Stomach (tissue), 8 donors: ENCODE measurements at regions not wholly inside any gene's neighbourhood (a gene's known extent, or its start where the extent isn't known, plus 50 kb on each side); places are given as distances from the start of the nearest gene placed in this dataset.

Source experiments
- DNase-seq, 2 donors: peaks; one replicate each; pipeline versions ENCODE4 v3.0.0 to v3.0.0-alpha.2; 2013 to 2019
- H3K27ac ChIP-seq, 5 donors: fragments of 200-600 bp in 4 of 5; sonication (generic) in 4 of 5; one replicate each; pipeline ENCODE4 v1.5.1; 2013 to 2019; ENCODE audit warnings: mild to moderate bottlenecking in 1 of 5, moderate library complexity in 1 of 5
- H3K27me3 ChIP-seq, 3 donors: fragments of 200-600 bp; sonication (generic); one replicate each; pipeline ENCODE4 v1.5.1; 2017 to 2019; ENCODE audit warnings: mixed run types in 1 of 3
- H3K36me3 ChIP-seq, 4 donors: fragments of 200-600 bp; sonication (generic); 1 replicate in 3 of 4; 2 replicates in 1 of 4; pipeline ENCODE4 v1.5.1; 2016 to 2019
- H3K4me1 ChIP-seq, 4 donors: fragments of 200-600 bp; sonication (generic); one replicate each; pipeline ENCODE4 v1.5.1; 2016 to 2019
- H3K4me3 ChIP-seq, 4 donors: fragments of 200-600 bp; sonication (generic) in 3 of 4; one replicate each; pipeline ENCODE4 v1.5.1; 2016 to 2019; ENCODE audit warnings: mild to moderate bottlenecking in 1 of 4
- H3K9me3 ChIP-seq, 4 donors: fragments of 200-600 bp; sonication (generic); one replicate each; pipeline ENCODE4 v1.5.1; 2016 to 2019
- EP300 ChIP-seq: sonication (generic); formaldehyde crosslinking; IDR thresholded peaks from one replicate; pipeline ENCODE4 v1.6.1; 2017; ENCODE audit warnings: antibody characterized with exemption
- POLR2A ChIP-seq, 4 donors: fragments of 450-650 bp; IDR thresholded peaks; one replicate each; pipeline ENCODE4 v1.6.1; 2016; ENCODE audit warnings: antibody characterized with exemption in 4 of 4, control low read depth in 2 of 4, mild to moderate bottlenecking in 1 of 4, moderate library complexity in 1 of 4
- POLR2AphosphoS5 ChIP-seq, 3 donors: sonication (generic); formaldehyde crosslinking; IDR thresholded peaks; one replicate each; pipeline ENCODE4 v1.6.1; 2016; ENCODE audit warnings: antibody characterized with exemption in 3 of 3
- WGBS, 5 donors: extraction: QIAGEN DNeasy Blood & Tissue Kit in 3 of 5; methylation state at CpG; one replicate each; pipeline versions ENCODE4 v1.1.5 to v1.1.7; 2013 to 2018; 5-methylcytosine and 5-hydroxymethylcytosine counted together
- intact Hi-C: fragments of 100-400 bp; cut with DNase I; formaldehyde crosslinking; loops from one replicate; pipeline ENCODE4 v1.15.1; 2023; ENCODE audit warnings: low total_unique reads
- TF ChIP-seq, protein P1 (sequence below), 7 experiments: fragments of 450-650 bp in 4 of 7; fragments of 200-600 bp in 3 of 7; sonication (generic) in 3 of 7; IDR thresholded peaks; one replicate each; pipeline ENCODE4 v1.5.1; 2016 to 2019; ENCODE audit warnings: antibody characterized with exemption in 7 of 7, control low read depth in 2 of 7, mild to moderate bottlenecking in 1 of 7
- donor health status: healthy with polysubstance abuse.
- donor health status: Bipolar disorder and iron deficiency.
- donor health status: healthy.

DNA sequence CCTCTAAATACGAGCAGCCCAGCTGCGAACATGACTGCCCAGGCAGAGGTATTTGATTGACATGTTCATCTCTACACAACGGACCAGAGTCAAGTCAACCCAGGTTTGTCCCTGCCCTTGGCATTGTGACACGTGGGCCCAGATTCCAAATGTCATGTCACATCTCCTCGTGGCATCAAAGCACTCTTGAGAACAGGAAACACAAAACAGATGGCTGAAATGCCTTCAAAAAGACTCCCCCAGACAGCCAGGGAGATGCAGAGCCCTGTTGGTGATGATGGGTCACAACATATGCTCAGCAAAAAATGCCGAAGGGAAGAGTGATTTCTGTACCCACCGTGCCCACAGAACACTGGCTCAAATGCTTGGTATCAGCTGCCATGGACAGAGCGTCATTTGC, 337.8 kb upstream of the DAB1 start:
- Histone ChIP-seq H3K4me3 (no peak overlapping the region), H3K27ac (no peak overlapping the region), H3K9me3 (no peaks in the 10 kb centered on the region), H3K4me1 (no peaks in the 10 kb centered on the region), H3K36me3 (no peaks in the 10 kb centered on the region), H3K27me3 (no peaks in the 10 kb centered on the region)
- intact Hi-C loops: no loop called here
- no peak for DNase-seq
- 53 to 62% (median 59%) methylated on average over 8 of the region's 8 CpGs for WGBS, 5 donors
- TF ChIP-seq EP300 (no peak), POLR2AphosphoS5 (IDR thresholded peaks at IDR 0.05) (no peak), POLR2A (IDR thresholded peaks at IDR 0.05) (no peak)
- TF ChIP-seq, protein P1, sequence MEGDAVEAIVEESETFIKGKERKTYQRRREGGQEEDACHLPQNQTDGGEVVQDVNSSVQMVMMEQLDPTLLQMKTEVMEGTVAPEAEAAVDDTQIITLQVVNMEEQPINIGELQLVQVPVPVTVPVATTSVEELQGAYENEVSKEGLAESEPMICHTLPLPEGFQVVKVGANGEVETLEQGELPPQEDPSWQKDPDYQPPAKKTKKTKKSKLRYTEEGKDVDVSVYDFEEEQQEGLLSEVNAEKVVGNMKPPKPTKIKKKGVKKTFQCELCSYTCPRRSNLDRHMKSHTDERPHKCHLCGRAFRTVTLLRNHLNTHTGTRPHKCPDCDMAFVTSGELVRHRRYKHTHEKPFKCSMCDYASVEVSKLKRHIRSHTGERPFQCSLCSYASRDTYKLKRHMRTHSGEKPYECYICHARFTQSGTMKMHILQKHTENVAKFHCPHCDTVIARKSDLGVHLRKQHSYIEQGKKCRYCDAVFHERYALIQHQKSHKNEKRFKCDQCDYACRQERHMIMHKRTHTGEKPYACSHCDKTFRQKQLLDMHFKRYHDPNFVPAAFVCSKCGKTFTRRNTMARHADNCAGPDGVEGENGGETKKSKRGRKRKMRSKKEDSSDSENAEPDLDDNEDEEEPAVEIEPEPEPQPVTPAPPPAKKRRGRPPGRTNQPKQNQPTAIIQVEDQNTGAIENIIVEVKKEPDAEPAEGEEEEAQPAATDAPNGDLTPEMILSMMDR (IDR thresholded peaks at IDR 0.05): no peak

DNA sequence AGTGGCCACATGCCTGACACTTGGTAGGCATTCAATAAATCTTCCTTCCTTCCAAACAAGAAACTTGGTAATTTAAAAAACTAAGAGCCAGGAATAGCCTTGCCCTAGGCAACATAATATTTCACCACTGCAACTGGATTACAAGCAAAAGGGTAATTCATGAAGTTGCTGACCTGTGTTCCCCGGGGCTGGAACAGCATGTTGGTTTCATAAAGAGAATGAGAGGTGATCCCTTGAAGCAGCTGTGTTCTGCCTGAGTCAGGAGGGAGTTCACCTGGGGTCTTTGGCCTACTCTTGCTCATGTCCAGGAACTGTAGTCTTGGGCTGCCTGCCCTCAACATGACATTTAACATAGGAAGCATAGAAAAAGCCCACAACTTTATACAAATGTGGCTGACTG, 329.0 kb upstream of the DAB1 start:
- TF ChIP-seq POLR2A (IDR thresholded peaks at IDR 0.05) (no peak), POLR2AphosphoS5 (IDR thresholded peaks at IDR 0.05) (no peak), EP300 (no peak)
- TF ChIP-seq, protein P1 (IDR thresholded peaks at IDR 0.05): no peak
- intact Hi-C loops: no loop called here
- no peak for DNase-seq
- WGBS, 5 donors: 54 to 100% (median 82%) methylated on average over 1 of the region's 1 CpG
- Histone ChIP-seq H3K36me3 (no peaks in the 10 kb centered on the region), H3K27ac (no peak overlapping the region), H3K27me3 (no peaks in the 10 kb centered on the region), H3K4me1 (no peaks in the 10 kb centered on the region), H3K4me3 (no peak overlapping the region), H3K9me3 (no peaks in the 10 kb centered on the region)

DNA sequence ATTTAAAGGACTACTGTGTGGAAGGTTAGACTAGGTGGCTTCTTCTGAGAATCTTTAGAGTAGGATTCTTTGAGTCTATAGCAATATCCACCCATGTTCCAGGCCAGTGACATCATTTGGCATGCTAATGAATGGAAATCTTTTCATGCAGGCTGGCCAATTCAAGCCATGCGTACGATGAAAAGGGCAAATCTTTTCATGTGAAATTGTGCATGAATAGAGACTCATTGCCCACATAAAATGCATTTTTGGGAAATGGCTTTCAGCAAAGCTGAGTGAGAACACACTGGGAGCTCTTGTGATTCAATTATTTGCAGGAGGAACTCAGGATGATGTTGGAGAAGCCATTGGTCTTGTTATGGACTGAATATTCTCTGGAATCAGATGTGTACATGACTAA, 324.9 kb upstream of the DAB1 start:
- TF ChIP-seq, protein P1 (IDR thresholded peaks at IDR 0.05): no peak
- TF ChIP-seq POLR2AphosphoS5 (IDR thresholded peaks at IDR 0.05) (no peak), POLR2A (IDR thresholded peaks at IDR 0.05) (no peak), EP300 (no peak)
- no peaks in the 10 kb centered on the region for H3K36me3 ChIP-seq
- H3K4me3 ChIP-seq: no peak overlapping the region
- WGBS, 5 donors: 76 to 96% (median 92%) methylated on average over 2 of the region's 2 CpGs
- H3K27me3 ChIP-seq: no peaks in the 10 kb centered on the region
- no peak overlapping the region for H3K27ac ChIP-seq
- intact Hi-C loops: no loop called here
- no peaks in the 10 kb centered on the region for H3K9me3 ChIP-seq
- no peaks in the 10 kb centered on the region for H3K4me1 ChIP-seq
- peak in 1 of 2 donors; percentile 11 for DNase-seq

DNA sequence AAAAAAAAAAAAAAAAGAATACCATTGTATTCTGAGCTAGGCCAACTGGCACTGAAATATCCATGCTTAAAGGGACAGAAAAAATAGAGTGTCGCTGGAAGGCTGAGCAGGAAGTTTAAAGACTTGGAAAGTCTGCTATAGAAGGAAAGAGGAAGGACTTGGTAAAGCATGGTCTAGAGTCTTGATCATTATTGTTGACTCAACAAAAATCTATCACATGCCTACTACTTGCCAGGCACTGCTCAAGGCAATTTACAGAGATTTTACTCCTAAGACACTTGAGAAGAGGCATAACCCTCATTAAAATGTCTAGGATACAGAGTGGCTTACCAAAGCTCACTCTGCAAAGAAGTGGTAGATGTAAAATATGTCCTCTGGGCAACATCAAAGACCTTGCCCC, 324.0 kb upstream of the DAB1 start:
- H3K4me1 ChIP-seq: no peaks in the 10 kb centered on the region
- TF ChIP-seq, protein P1 (IDR thresholded peaks at IDR 0.05): no peak
- no peak for TF ChIP-seq POLR2A (IDR thresholded peaks at IDR 0.05)
- no peak for TF ChIP-seq POLR2AphosphoS5 (IDR thresholded peaks at IDR 0.05)
- TF ChIP-seq EP300: no peak
- no peak for DNase-seq
- no peak overlapping the region for H3K27ac ChIP-seq
- H3K9me3 ChIP-seq: no peaks in the 10 kb centered on the region
- intact Hi-C loops: no loop called here
- no peak overlapping the region for H3K4me3 ChIP-seq
- H3K36me3 ChIP-seq: no peaks in the 10 kb centered on the region
- 80 to 100% (median 86%) methylated on average over 1 of the region's 1 CpG for WGBS, 5 donors
- H3K27me3 ChIP-seq: no peaks in the 10 kb centered on the region
